NCI-H82 (cell line): ENCODE measurements at regions not wholly inside any gene's neighbourhood (a gene's known extent, or its start where the extent isn't known, plus 50 kb on each side); places are given as distances from the start of the nearest gene placed in this dataset.

Source experiments
- DNase-seq: peaks from one replicate; lab custom pipeline; 2025; lab: John Stamatoyannopoulos, UW

GRCh38 chr12:68451261-68452077 is 119.3 kb upstream of the MDM1 start:
- DNase-seq, result no peak

- DNase-seq, result no peak
These were observed 120.0 kb upstream of the MDM1 start for GRCh38 chr12:68452078-68452715.

- DNase-seq, result no peak
These were observed 121.1 kb upstream of the MDM1 start for GRCh38 chr12:68453278-68453677.

- no peak for DNase-seq
These were observed 121.7 kb upstream of the MDM1 start for GRCh38 chr12:68453876-68454275.

GRCh38 chr12:68454892-68455291 is 122.7 kb upstream of the MDM1 start:
- no peak for DNase-seq

- DNase-seq, result peak; percentile 42
These were observed 123.7 kb upstream of the MDM1 start for GRCh38 chr12:68455691-68456345.

- no peak for DNase-seq
These were observed 126.7 kb upstream of the MDM1 start for GRCh38 chr12:68458866-68459265.

GRCh38 chr12:68460236-68460635 is 128.1 kb upstream of the MDM1 start:
- DNase-seq, result no peak

- no peak for DNase-seq
These were observed 129.5 kb upstream of the MDM1 start for GRCh38 chr12:68461645-68462044.

GRCh38 chr12:68462803-68463202 is 130.6 kb upstream of the MDM1 start:
- DNase-seq, result no peak

- DNase-seq, result no peak
These were observed 133.1 kb upstream of the MDM1 start for GRCh38 chr12:68465227-68465626.

GRCh38 chr12:68467514-68467913 is 135.4 kb upstream of the MDM1 start:
- no peak for DNase-seq

- no peak for DNase-seq
These were observed 135.9 kb upstream of the MDM1 start for GRCh38 chr12:68468036-68468435.

- DNase-seq, result no peak
These were observed 137.0 kb upstream of the MDM1 start for GRCh38 chr12:68469113-68469512.

- DNase-seq, result no peak
These were observed 138.6 kb upstream of the MDM1 start for GRCh38 chr12:68470664-68471328.

- DNase-seq, result no peak
These were observed 136.1 kb upstream of the RAP1B start for GRCh38 chr12:68474467-68475204.

GRCh38 chr12:68476794-68477193 is 133.9 kb upstream of the RAP1B start:
- no peak for DNase-seq

GRCh38 chr12:68477261-68477772 is 133.4 kb upstream of the RAP1B start:
- DNase-seq, result no peak

- DNase-seq, result no peak
These were observed 132.8 kb upstream of the RAP1B start for GRCh38 chr12:68477906-68478305.

- no peak for DNase-seq
These were observed 132.0 kb upstream of the RAP1B start for GRCh38 chr12:68478516-68479260.
